Inflammatory macrophage (primary cell): ENCODE measurements at regions not wholly inside any gene's neighbourhood (a gene's known extent, or its start where the extent isn't known, plus 50 kb on each side); places are given as distances from the start of the nearest gene placed in this dataset.

ENCODE experiments used
- DNase-seq, 2 donors: peaks; one replicate each; pipeline ENCODE4 v3.0.0-alpha.2; 2020 to 2022

DNA sequence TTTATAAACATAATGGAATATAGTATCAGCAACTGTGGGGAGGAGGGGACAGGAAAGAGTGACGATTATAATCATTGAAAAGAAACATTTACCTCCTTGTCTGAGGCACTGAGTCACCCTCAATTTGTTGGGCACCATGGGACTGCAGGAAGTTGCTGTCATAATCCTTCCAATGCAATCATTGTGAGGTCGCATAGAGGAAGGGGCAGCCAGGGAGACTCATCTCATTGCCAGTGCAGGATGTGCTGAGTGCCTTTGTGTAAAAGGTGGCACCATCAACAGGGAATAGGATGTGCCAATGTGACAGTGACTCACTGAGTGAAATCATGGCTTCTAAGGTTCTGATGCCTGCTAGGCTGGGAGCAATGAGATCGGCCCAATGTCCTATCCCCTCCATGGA, 300.4 kb upstream of the ADAMTS9 start:
- no peak for DNase-seq

DNA sequence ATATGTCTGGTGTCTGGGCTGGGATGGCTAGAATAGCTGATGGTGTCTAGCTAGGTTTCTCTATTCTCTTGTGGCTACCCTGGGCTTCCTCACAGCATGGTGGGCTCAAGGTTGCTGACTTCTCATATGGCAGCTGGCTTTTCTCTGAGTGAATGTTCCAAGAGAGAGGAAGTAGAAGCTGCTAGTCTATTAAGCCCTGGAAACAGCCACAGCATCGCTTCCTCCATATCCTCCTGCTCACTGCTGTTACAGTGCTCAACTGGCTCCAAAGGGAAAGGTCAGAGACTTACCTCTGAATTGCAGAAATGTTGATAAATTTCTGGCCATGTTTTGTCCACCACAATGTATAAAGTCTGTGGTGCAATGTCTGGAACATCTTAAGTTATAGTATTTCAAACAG, 299.9 kb upstream of the ADAMTS9 start:
- DNase-seq, result no peak

DNA sequence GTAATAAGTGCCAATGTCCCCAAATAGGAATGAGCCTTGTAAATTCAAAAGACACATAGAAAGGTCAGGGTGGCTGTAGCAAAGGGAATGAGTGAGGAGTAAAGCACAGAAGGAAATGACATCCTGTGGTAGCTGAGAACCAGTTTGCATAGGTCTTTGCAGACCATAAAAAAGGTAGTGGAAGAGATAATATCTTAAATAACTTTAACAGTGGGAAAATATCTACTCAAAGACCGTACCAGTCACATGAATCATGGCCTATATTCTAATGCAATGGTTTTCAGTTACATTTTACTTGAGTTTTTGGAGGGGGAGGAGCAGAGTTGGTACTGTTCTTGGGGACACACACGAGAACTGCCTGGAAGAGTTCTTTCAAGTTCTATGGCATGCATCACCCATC, 297.3 kb upstream of the ADAMTS9 start:
- DNase-seq, result no peak

DNA sequence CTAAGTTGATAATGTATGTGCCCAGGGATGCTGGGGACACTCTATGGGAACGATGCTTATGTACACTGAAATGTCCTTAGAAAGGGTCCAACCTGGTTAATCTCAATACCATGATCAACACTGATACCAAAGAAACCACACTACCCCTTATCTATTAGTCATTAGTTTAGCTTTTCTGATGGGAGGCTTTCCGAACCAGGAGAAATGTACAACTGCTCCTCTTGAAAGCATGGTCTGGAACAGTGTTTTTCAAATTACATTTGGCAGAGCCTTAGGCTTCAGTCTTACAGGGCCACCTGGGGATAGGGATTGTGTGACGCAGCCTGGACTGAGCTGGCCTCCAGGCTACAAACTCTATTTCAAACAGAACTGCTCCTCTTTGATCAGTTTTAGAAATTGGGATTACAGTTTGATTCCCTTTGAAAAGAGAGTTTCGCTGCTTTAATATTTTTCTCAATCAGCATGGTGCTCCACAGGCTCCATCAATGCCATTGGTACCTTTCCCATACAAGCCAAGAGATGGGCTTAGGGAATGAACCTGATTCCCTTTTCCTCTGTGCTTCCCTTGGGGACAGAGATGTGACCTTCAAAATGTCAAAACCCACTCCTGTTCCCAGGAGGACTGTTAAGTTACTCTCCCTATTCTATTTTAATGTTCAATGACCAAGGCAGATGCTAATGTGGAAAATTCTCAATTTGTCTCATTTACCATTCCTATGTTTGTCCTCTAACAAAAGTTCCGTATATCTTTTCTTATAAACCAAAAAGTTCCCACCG, 296.0 kb upstream of the ADAMTS9 start:
- DNase-seq, result no peak

- DNase-seq, result no peak
These were observed 289.7 kb upstream of the ADAMTS9 start for GRCh38 chr3:64977308-64978100.

- DNase-seq, result no peak
These were observed 288.7 kb upstream of the ADAMTS9 start for GRCh38 chr3:64976456-64976855.

DNA sequence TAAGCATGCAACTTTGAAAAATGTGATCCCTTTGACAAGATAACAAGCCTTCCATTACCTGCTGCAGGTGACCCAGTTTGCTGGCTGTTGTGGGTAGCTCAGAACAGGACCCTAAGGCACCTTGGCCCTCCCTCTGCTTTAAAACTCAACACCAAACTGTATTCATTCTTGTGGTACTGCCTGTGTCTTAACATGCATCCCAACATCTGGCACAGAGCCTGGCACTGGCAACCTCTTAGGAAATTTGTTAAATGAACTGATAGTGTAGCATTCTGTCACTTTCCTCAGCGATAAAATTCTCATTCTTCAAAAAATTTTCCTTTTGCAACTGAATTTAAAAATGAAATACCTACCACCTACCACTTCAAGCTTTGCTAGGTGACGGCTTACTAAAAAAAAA, 287.3 kb upstream of the ADAMTS9 start:
- DNase-seq, result no peak

- no peak for DNase-seq
These were observed 286.6 kb upstream of the ADAMTS9 start for GRCh38 chr3:64974401-64974800.

- DNase-seq, result peak in 1 of 2 donors; percentile 13
These were observed 285.0 kb upstream of the ADAMTS9 start for GRCh38 chr3:64972793-64973192.

DNA sequence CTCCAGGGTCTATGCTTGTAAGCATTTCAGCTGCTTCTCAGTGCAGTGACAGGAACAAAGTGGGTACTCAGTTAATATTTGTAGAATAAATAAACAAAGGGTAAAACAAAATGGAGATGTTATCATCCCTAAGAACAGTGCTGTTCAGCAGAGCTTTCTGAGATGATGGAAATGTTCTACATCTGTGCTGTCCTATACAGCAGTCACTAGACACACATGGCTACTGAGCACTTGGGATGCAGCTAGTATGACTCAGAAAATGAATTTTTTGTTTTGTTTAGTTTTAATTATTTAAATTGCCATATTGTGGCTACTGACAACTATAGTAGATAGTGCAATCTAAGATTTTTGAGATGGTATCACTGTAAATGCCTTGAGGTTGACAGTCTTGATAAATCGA, 283.8 kb upstream of the ADAMTS9 start:
- DNase-seq, result no peak

GRCh38 chr3:64970634-64971033, 282.8 kb upstream of the ADAMTS9 start:
- no peak for DNase-seq

DNA sequence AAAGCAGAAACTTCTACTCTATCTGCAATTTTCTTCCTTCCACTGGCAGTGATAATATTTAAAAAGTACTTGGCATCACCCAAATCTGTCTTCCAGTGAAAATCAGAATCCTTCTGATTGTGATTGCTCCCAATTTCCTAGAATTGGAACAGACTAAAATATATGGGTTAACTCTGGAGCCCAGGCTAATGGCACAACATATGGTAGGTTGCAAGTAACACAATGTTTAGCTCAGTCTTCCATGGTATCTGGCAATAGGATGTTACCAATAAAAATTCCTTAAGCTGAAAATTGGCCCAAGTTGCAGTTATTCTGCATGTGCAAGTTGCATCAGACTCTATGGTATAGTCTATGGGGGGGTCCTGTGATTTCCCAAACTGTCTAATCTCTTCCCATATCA, 273.5 kb upstream of the ADAMTS9 start:
- no peak for DNase-seq

GRCh38 chr3:64958199-64958843, 270.5 kb upstream of the ADAMTS9 start:
- no peak for DNase-seq

- DNase-seq, result no peak
These were observed 269.8 kb upstream of the ADAMTS9 start for GRCh38 chr3:64957408-64958198.

- no peak for DNase-seq
These were observed 269.0 kb upstream of the ADAMTS9 start for GRCh38 chr3:64956711-64957325.

- DNase-seq, result no peak
These were observed 267.3 kb upstream of the ADAMTS9 start for GRCh38 chr3:64954995-64955636.

DNA sequence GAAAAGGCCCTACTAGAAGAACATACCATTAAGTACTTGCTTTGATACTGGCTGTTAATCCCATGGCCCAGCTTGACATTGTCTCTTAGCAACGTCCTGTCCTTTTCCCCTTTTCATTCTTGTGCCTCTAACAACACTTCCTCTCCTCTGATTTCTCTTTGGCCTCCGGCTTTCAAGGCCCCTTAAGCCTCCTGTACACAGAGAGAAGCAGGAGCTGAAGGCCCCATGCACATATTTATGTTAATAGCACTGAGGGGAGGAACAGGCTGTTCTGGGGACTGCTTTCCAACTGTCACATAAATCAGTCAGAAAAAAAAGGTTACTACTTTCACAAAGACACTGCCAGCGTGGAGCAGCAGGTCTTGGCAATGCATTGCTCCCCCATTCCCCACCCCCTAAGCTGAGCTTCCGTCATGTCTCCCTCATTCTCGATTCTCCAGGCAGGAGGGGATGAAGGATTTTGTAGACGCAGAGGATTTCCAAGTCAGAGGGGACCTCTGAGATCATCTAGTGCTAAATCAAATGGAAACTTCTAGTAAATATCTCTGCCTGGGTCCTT, 257.4 kb upstream of the ADAMTS9 start:
- DNase-seq, result no peak

DNA sequence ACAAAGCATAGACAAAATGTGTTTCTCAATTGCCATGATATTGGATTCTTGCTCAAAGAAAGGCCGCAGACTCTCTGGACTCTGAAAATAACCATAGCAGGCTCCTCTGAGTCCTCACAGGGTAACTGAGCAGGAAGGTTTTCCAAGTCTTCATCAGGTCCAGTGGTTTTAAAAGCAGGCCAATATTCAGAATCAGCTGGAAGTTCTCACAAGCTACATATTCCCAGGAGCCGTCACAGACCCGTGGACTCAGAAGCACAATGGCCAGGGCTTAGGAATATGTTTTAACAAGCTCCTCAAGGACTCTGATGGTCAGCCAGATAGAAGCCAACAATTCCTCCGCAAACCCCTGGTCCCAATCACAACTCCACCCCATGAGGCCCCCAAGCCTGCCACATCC, 256.1 kb upstream of the ADAMTS9 start:
- DNase-seq, result no peak

DNA sequence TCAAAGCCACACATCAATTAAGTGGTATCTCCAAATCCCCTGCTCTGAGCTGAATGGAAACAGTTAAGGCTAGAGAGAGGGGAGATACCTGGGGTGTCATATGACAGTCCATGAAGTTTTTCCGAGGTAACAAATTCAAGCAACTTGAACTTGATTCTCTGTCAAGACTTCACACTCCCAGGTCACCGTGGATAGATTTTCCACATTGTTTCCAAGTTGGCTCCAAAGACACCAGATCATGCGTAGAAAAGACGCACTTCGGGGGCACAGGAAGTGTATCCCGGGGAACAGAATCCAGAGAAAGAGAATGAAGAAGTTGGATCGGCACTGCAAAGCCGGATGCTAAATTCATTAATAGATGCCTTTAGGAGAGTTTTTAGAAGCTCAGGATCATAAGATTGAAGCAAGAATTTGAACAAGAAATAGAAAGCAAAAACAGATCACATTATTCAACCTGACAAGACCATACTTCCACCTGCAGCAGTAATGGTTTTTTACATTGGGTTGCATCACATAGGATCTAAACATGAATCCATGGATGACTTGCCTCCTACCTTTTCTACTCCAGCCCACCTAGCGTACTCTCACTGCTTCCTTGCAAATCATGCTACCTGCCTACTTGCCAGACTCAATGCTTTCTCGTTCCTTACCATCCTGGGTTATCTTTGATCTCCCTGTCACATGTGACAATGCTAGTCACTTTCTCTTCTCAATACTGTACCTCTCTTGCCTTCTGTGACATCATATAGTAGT, 253.0 kb upstream of the ADAMTS9 start:
- no peak for DNase-seq

DNA sequence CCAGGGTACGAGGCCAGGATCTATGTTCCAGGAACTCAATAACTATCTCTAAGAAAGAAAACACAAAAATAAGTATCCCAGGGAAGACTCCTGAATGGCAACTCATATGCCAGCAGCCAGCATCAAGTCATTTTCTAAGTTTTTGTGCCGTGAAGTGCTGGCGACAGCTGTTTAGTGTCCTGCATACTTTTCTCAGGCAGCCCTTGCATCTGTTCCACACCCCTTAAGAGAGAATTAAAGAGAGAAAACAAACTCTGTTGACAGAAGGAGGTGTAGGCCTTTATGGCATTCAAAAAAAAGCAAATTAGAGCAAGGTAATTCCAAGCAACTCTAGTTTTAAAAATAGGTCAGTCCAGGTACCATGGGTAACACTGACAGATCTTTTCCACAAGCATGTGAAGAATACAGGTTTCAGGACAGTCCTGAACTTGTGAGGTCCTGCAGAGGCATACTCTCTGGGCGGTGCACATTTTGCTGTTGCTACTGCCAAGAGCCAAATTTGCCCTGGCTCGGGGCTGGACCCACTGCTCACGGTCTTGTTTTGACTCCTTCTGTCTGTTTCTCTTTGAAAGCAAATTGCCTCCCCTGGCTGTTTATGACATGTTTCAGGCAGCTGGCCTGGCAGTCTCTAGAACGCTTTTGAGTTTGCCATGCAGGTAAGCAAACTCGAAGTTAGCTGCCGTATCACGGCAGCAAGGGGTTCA, 252.1 kb upstream of the ADAMTS9 start:
- no peak for DNase-seq
